ENCODE measurements at regions not wholly inside any gene's neighbourhood (a gene's known extent, or its start where the extent isn't known, plus 50 kb on each side); places are given as distances from the start of the nearest gene placed in this dataset.

- no peak for DNase-seq
- H3K4me3 ChIP-seq: no peak overlapping the region
- no peaks in the 10 kb centered on the region for H3K27me3 ChIP-seq
- no peak overlapping the region for H3K9ac ChIP-seq (ENCODE audit: low read depth in 2 of 2, low read length in 2 of 2)
- TF ChIP-seq CTCF (IDR thresholded peaks at IDR 0.05): no peak
- H3K4me1 ChIP-seq: no peaks in the 10 kb centered on the region
- intact Hi-C loops (cut with DNase I): no loop called here
- H3K36me3 ChIP-seq: no peaks in the 10 kb centered on the region
- no peak overlapping the region for H3K27ac ChIP-seq
- no peaks in the 10 kb centered on the region for H3K9me3 ChIP-seq
These were observed 1082.6 kb upstream of the LCORL start for GRCh38 chr4:19104176-19104575.

GRCh38 chr4:19095491-19096046, 1074.0 kb upstream of the LCORL start:
- no peaks in the 10 kb centered on the region for H3K9me3 ChIP-seq
- intact Hi-C loops (cut with DNase I): no loop called here
- H3K4me3 ChIP-seq: no peak overlapping the region
- no peak for TF ChIP-seq CTCF (IDR thresholded peaks at IDR 0.05)
- no peak overlapping the region for H3K27ac ChIP-seq
- no peaks in the 10 kb centered on the region for H3K27me3 ChIP-seq
- no peak overlapping the region for H3K9ac ChIP-seq (ENCODE audit: low read depth in 2 of 2, low read length in 2 of 2)
- H3K36me3 ChIP-seq: no peaks in the 10 kb centered on the region
- no peak for DNase-seq
- no peaks in the 10 kb centered on the region for H3K4me1 ChIP-seq

- H3K9ac ChIP-seq (ENCODE audit: low read depth in 2 of 2, low read length in 2 of 2): no peak overlapping the region
- DNase-seq: no peak
- H3K36me3 ChIP-seq: no peaks in the 10 kb centered on the region
- H3K9me3 ChIP-seq: no peaks in the 10 kb centered on the region
- no peak overlapping the region for H3K27ac ChIP-seq
- TF ChIP-seq CTCF (IDR thresholded peaks at IDR 0.05): no peak
- intact Hi-C loops (cut with DNase I): no loop called here
- H3K4me1 ChIP-seq: no peaks in the 10 kb centered on the region
- no peak overlapping the region for H3K4me3 ChIP-seq
- no peaks in the 10 kb centered on the region for H3K27me3 ChIP-seq
These were observed 1072.4 kb upstream of the LCORL start for GRCh38 chr4:19093951-19094350.

GRCh38 chr4:19092797-19093196, 1071.2 kb upstream of the LCORL start:
- no peaks in the 10 kb centered on the region for H3K27me3 ChIP-seq
- no peak for TF ChIP-seq CTCF (IDR thresholded peaks at IDR 0.05)
- DNase-seq: no peak
- H3K9ac ChIP-seq (ENCODE audit: low read depth in 2 of 2, low read length in 2 of 2): no peak overlapping the region
- H3K36me3 ChIP-seq: no peaks in the 10 kb centered on the region
- no peak overlapping the region for H3K4me3 ChIP-seq
- H3K9me3 ChIP-seq: no peaks in the 10 kb centered on the region
- no peaks in the 10 kb centered on the region for H3K4me1 ChIP-seq
- intact Hi-C loops (cut with DNase I): no loop called here
- H3K27ac ChIP-seq: no peak overlapping the region

GRCh38 chr4:19074036-19074435, 1052.5 kb upstream of the LCORL start:
- Histone ChIP-seq H3K9ac (ENCODE audit: low read depth in 2 of 2, low read length in 2 of 2) (no peak overlapping the region), H3K27ac (no peak overlapping the region), H3K4me3 (no peak overlapping the region), H3K4me1 (no peaks in the 10 kb centered on the region), H3K27me3 (no peaks in the 10 kb centered on the region), H3K9me3 (no peaks in the 10 kb centered on the region), H3K36me3 (no peaks in the 10 kb centered on the region)
- no peak for DNase-seq
- TF ChIP-seq CTCF (IDR thresholded peaks at IDR 0.05): no peak
- intact Hi-C loops (cut with DNase I): no loop called here

All from colonic mucosa (tissue), 4 donors.